ENCODE measurements at regions not wholly inside any gene's neighbourhood (a gene's known extent, or its start where the extent isn't known, plus 50 kb on each side); places are given as distances from the start of the nearest gene placed in this dataset.

DNA sequence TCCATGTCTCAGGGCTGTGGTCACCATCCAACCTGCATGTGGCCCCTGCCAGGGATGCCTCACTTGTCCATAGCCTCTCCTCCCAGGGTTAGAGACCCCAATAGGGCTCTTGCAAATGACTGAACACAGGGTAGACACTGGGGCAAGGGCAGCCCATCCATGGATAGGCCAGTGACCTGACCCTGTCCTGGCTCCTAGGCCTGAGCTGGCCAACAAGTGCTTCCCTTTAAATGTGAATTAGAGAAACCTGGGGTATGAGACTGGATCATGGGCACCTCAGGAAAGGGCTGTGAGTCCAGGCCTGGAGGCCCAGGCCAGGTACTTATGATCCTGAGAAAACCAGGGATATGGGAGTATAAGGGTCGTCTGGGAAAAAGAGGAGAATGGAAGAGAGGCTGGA, 64.5 kb downstream of the COPS8 start:
- no peak for DNase-seq

DNA sequence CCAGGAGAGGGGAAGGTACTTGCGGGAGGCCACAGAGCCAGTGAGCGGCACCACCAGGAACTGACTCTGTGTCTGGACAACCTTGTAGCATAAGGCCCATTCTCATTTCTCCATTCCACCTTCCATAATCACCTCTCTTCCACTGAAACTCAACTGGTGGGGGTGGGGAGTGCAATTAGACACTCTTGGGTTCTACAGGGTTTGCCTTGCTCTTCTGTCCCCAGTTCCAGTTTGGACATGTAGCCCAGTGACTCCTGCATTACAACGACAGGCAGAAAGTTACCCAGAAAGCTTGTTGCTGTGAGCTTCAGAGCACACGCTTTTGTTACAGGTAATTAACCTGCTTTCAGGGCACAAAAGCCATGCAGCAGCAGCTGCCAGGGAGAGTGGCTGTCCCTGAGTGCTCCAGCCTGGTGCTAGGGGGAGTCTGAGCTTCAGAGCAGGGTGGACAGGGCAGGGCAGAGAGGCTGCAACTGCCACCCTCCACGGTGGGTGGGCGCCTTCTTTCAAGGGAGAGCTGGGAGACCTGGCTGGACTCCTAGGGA, 65.2 kb downstream of the COPS8 start:
- no peak for DNase-seq

DNA sequence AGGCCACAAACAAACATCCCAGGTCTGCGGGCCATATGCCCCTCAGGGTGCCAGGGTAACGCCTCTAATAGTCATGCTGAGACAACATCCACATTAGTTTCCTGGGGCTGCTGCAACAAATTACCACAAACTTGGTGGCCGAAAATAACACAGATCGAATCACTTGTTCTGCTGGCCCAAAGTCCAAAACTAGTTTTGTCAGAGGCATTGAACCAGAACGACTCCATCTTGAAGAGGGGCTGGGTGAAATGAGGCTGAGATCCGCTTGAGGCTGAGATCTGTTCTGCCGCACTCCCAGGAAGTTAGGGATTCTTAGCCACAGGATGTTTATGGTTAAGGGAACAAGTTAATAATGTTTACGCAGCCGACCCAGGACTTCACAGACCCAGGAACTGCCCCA, 66.7 kb downstream of the COPS8 start:
- DNase-seq = no peak

DNA sequence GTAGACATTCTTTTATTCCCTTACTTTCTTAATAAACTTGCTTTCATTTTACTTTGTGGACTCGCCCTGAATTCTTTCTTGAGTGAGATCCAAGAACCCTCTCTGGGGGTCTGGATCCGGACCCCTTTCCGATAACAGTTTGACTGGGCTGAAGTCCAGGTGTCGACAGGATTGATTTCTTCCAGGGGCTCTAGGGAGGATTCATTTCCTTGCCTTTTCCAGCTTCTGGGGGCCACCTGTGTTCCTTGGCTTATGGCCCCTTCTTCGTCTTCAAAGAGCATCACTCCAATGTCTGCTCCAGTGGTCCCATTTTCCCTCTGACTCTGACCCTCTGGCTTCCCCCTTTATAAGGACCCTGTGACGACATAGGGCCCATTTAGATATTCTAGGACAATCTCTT, 67.5 kb downstream of the COPS8 start:
- DNase-seq = no peak

DNA sequence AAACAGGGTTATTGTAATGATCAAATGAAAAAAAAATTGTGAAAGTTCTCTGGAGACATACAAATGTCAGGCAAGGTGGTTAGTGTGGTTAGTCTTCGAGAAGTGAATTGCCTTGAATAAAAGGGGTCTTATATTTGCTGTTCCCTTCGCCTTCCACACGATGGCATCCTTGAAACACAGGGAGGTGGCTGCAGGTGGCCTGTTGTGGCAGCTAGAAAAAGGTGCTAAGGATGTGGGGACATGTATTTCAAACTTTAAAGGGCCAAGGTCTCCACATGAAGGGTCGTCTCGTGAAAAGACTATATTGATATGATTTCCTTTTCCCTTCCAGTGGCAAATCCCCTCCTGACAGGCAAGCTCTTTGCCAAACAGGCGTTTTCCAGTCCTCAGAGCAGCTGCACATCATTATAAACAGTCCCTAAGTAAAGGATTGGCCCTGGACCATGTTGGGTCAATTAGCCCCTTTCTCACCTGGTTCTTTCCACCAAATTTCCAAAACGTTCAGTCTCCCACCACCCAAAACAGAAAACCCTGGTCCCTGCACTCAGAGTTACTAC, 68.5 kb downstream of the COPS8 start:
- DNase-seq = peak; percentile 26

DNA sequence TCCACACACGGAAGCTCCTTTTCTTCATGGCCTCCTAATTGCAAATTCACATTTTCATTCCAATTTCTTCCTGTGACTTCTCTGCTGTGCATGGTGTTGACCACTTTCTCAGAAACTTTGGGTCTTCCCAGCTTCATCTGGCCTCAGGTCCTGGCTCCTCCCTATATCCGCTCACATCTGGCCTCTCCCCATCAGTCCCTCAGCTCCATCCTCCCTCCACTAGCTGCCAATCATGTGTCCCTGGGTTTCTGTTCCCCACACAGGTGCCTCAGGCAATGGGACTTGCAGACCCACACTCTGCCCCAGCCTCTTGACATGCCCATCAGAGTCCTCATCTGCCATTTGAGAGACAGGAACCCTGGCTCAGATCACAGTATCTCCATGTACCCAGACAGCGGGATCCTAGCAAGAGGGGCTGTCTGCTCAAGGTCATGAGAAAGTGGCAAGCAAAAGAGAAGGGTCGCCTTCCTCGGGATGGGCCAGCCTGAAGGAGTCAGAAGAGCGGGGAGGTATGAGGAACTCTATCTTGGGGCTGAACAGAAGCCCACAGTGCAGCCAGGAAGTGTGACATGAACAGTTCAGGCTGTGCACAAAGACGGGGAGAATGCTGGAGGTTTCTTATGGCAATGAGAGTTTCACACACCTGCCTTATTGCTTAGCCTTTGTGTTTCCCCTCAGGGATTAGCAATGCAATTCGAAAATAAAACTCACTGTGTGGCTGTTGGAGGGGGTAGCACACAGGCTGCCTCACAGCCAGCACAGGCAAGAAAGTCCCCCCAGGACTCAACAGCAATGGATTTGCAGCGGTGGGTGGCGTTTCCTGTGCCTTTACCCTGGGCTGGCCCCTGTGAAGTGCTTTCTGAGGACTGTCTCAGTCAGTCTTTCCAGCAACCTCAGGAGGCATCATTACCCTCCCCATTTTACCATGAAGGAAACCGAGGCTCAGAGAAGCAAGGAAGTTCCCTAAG, 69.5 kb downstream of the COPS8 start:
- no peak for DNase-seq

DNA sequence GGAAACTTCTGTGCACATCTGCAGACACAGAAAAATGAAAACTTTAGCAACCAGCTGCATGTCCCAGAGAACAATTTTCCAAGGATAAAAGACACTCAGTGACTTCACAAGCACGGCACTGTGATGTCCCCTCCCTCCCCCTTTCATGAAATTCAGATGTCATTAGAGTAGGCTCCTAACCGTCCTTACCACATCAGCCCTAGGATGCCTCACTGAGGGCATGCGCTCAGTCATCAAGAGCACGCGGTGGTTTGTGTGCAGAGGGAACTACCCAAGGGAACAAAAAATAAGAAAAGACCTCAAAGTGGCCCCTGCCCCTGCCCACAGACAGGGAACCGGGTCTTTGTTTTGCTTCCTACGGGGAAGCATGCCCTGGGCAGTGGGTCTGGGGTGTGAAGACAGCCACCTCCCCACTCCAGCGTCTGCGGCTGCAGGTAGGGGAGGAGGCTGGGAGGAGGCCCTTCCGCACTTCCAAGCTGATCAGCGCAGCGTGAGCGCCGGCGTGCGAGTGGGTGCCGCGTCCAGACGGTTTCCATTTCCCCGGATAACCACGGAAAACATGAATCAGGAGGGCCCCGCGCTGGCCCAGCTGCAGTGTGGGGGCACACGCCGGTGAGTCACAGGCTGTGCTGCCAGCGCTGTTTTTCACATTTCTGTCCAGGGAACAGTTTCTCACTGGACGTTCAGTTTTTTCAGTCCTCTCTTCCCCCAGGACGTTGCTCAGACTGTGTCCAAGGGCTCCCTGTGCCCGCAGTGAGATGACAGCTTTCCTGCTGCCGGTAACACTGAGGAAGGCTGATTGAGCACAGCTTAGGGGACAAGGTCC, 70.6 kb downstream of the COPS8 start:
- no peak for DNase-seq

DNA sequence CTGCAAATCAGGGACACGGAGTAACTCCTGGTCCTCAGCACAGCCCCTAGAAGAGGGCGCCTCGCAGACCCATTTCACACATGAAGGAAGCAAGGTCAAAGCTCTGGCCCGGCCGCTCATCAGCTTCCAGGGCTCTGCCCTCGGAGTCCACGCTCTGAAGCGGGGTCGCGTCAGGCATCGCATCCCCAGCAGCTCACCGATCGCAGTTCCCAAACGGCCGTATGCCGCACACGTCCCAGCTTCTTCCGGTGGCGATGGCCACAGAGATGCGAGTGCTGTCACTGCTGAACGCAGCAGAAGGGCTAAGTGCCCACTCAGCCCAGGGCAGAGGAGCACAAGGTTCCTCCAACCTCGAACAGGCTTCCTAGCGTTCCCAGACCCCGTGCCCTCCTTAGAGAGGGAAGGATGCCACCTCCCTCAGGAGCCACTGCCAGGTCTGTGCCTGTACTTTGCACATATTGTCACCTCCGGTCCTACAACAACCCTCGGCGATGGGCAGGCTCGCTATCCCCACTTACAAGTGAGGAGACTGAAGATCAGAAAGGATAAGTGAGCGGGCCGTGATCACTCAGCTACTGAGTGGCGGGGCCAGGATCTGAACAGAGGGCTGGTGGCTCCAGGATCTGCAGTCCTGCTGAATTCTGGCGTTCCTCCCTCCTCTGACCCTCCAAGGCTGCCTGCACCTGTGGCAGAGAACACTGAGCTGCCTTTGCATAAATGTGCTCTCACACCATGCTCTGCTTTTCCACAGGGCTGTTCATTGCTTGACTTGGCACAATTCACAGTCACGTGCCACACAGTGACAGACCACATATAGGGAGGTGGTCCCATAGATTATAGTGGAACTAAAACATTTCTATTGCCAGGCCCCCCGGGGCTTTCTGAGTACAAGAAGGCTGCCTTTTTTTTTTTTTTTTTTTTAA, 71.4 kb downstream of the COPS8 start:
- no peak for DNase-seq

DNA sequence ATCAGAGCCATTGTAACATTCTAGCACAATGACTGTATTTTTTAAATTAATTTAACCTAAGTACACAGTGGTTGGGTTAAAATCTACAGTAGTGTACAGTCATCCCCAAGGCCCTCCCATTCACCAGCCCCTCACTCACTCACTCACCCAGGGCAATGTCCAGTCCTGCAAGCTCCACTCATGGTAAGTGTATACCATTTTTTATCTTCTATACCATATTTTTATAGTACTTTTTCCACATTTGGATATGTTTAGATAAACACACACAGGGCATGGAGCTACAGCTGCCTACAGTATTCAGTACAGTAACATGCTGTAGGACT, 72.1 kb downstream of the COPS8 start:
- DNase-seq = no peak

DNA sequence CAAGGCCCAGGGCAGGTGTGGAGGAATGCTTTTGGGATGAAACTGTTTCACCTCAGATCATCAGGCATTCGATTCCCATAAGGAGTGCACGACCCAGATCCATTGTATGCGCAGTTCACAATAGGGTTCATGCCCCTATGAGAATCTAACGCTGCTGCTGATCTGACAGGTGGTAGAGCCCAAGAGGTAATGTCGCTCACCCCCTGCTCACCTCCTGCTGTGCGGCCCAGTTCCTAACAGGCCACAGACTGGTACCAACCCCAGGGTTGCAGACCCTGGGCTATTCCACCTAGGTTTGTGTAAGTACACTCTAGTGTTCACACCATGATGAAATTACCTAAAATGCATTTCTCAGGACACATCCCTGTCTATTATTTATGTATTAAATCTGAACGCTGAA, 72.5 kb downstream of the COPS8 start:
- DNase-seq = no peak

DNA sequence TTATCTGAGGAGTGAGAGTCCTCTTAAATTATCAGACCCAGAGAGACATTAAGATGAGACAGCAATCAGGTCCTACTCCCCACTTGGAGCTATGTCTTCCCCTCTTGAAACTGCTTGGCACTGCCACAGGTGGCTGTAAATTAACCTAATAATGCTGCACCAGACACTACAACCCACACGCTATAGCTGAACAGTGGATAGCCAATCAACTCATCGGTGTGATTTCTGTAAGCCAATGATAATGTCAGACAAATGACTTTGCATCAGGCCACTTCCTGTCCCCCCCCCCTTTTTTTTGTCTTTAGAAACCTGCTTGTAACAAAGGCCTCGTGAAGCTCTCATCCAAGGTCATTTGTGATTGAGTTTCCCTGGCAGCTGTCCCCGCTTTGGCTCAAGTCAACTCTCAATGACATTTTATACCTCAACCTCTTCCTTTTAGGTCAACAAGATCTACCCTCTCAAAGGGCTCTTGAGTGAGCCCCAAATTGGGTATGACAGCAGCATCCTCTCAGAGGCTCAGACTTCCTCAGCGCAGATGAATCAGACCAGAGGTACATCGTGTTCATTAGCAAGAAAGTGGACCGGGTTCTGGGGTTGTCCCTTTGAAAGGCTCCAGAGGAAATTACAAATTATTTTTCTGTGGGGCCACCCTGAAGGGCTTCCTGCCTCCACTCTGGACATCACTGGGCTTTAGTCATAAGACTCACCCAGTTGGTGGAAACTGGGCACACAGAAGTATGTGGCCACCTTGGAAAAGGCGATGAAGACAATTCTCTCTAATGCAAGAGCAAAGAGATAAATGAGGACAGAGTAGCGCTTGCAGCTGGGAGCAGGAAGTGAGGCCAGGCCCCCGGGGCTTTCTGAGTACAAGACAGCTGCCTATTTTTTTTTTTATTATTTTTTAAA, 73.6 kb downstream of the COPS8 start:
- DNase-seq = no peak

DNA sequence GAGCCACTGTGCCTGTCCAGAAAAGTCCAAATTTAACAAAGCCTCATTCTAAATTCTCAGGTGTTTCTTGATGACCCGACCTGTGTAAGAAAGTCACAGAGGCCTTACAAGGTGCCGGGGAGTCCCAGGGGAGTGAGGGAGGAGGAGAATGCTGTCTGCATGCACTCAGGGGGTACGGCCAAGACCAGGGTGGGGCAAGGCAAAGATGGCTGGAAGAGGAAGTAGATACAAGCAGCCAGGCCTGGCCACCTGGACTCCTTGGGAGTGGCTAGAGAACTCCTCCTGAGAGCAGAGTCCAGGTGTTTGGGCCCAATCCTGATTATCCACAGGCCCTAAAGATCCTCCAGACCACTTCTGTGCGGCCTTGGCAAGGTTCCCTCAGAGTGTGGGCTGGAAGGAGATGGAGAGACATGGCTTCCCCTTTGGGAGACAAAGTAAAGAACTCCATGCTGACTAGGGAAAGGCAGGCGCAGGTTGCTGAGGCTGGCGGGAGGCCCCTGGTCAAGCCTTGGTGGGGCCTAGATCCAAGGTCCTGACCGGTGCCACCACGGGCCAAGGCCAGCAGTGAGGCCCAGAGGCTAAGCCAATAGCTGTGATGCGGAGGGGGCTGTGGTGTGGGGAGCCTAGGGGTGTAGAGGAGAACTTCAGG, 74.7 kb downstream of the COPS8 start:
- no peak for DNase-seq

DNA sequence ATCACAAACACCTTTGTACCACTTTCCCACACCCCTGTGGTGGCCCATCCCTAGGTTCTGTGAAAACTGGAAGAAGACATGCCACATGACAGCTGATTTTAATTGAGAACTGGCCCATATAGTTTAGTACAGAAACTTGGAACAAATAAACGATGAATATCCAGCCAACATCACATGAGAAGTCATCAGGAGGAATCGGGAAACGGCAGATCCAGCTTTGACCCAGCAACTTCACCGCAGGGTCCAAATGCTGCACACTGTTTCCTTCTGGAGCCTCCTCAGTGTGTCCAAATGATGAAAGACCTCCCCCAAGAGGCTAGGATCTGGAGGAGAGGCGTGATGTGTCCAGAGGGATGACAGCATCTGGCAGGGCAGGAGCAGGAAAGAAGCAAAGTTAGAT, 75.5 kb downstream of the COPS8 start:
- DNase-seq = no peak

DNA sequence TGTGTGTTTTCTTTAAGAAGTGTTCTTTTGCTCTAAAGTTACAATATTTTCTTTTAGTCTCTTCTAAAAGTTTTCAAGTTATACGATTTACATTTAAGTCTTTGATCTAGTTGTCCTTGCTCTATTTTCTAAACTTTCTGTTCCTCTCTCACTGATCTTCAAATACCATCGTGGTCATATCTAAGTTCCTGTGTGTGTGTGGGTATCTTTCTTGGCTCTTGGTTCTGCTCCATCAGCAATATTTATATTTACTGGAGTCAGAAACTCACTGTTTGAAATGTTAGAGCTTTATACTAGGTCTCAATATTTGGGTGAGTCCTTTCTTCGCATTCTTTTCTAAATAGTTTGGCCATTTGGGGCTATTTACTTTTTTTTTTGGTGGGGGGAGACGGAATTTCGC, 77.3 kb downstream of the COPS8 start:
- DNase-seq = no peak

DNA sequence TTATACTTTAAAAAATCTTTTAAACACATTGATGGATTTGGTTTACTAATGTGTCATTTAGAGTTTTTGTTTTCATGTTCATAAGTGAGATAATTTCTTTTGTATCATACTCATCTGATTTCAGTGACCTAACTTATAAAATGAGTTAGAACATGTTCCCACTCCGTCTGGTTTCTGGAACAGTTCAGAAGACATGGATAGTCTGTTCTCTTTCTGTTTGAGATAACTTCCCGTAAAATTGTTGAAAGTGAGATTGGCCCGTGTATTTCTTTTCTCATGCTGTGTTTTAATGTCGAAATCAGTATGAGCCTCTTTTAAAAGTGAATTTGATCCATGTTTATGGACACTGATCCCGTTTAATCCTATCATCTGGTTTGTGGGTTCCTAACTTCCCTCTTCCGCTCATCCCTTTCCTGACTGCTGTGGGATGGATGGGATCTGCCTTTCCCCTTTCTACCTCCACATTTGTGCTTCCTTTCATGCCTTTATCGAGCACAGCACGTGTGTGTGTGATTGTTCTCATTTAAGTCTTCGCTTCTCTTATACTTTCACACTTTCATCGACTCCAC, 78.9 kb downstream of the COPS8 start:
- no peak for DNase-seq

DNA sequence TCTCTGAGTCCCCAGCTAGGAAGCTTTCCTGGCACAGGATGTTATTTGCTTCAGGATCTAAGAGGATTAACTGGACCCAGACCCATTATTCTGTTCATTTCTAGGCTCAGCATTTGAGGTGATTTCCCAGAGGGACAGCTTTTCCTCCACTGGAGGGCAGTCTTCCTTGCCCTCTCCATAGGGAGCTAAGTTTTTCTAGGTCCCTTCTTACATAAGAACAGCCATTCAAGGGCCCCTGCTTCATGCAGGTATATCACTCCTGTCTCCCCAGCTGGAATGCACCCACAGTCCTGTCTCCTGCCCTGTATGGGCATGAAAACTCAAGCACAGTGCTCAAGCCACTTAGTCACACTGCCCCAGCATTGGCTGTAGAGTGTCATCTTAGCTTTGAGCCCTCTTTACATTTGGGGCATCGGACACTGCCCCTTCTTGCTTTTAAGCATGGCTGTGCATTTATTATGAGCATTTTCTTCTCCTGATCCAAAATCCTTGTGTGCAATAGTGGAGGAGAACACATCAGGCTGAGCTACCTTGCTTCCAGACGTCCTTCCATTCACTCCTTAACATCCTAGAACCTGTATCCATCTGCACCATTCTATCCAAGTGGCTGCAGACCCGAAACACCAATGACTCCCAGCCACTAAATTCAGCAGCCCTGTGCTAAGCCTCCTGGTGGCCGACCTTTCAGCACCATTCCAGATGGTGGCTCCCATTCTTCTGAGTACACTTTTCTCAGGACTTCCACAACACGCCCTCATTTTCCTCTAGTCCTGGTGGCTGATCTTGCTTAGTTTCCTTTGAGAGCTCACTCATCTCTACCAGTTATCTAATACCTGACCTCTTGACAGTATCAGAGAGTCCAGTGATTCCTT, 80.0 kb downstream of the COPS8 start:
- peak; percentile 1 for DNase-seq

DNA sequence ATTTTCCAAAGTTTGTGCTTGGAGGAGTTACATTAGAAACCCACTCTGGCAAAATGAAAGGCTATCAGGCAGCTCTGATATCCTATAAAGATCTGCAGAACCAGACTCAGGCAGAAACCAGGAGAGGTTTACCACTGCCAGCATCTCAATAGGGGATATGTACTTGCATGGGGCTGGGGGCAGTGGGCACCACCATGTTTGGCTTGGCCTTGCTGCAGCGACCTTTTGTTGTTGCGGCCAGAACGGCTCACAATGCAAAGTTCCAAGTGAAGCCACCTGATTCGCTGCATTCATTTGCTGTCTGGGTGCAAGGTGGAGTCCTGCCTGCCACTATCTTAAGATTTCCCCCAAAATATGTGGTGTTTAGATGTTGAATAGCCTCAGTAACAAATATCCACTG, 81.3 kb downstream of the COPS8 start:
- DNase-seq = no peak

DNA sequence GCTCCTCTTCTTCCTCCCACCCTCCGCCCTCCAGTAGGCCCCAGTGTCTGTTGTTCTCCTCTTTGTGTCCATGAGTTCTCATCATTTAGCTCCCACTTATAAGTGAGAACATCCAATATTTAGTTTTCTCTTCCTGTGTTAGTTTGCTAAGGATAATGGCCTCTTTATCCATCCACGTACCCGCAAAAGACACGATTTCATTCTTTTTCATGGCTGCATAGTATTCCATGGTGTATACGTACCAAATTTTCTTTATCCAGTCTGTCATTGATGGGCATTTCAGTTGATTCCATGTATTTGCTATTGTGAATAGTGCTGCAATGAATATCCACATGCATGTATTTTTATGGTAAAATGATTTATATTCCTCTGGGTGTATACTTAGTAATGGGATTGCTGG, 82.2 kb downstream of the COPS8 start:
- no peak for DNase-seq

DNA sequence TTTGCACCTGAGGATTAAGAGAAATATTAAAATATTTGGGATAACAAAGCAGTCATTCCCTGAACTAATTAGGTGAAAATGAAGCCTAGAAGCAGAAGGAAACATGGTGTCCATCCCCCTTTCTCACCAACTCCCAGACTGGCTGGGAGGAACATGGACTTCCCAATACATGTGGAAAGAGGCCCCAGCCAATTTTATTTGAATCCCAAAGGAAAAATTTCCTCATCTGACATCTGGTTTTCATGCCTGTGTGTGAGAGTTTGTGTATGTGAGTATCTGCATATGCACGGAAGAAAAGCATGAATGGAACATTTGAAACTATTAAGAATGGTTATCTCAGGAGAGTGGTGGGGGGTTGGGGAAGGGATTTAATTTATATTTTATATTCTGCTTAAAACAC, 84.3 kb downstream of the COPS8 start:
- no peak for DNase-seq
